NCI-H146 (cell line): ENCODE measurements at regions not wholly inside any gene's neighbourhood (a gene's known extent, or its start where the extent isn't known, plus 50 kb on each side); places are given as distances from the start of the nearest gene placed in this dataset.

Source experiments
- DNase-seq: peaks from one replicate; lab custom pipeline; 2025; lab: John Stamatoyannopoulos, UW

GRCh38 chr6:62670490-62671223, 384.6 kb upstream of the KHDRBS2 start:
- no peak for DNase-seq

GRCh38 chr6:62669831-62670230, 383.8 kb upstream of the KHDRBS2 start:
- no peak for DNase-seq

- no peak for DNase-seq
Measured at GRCh38 chr6:62652692-62653328, 366.8 kb upstream of the KHDRBS2 start.

- no peak for DNase-seq
Measured at GRCh38 chr6:62645274-62645673, 359.2 kb upstream of the KHDRBS2 start.

- no peak for DNase-seq
Measured at GRCh38 chr6:62640749-62641148, 354.7 kb upstream of the KHDRBS2 start.

GRCh38 chr6:62626661-62627060, 340.6 kb upstream of the KHDRBS2 start:
- no peak for DNase-seq

- no peak for DNase-seq
Measured at GRCh38 chr6:62623846-62624532, 338.0 kb upstream of the KHDRBS2 start.

GRCh38 chr6:62615366-62616015, 329.5 kb upstream of the KHDRBS2 start:
- DNase-seq = no peak

GRCh38 chr6:62614442-62614841, 328.4 kb upstream of the KHDRBS2 start:
- DNase-seq = no peak

- DNase-seq = no peak
Measured at GRCh38 chr6:62613928-62614327, 327.9 kb upstream of the KHDRBS2 start.

- DNase-seq = no peak
Measured at GRCh38 chr6:62612471-62612870, 326.4 kb upstream of the KHDRBS2 start.

GRCh38 chr6:62570372-62570771, 284.3 kb upstream of the KHDRBS2 start:
- DNase-seq = no peak

- DNase-seq = no peak
Measured at GRCh38 chr6:62541502-62541901, 255.5 kb upstream of the KHDRBS2 start.

- DNase-seq = no peak
Measured at GRCh38 chr6:62530985-62531384, 245.0 kb upstream of the KHDRBS2 start.

GRCh38 chr6:62528894-62529526, 243.0 kb upstream of the KHDRBS2 start:
- DNase-seq = no peak

GRCh38 chr6:62523630-62524029, 237.6 kb upstream of the KHDRBS2 start:
- no peak for DNase-seq

- DNase-seq = no peak
Measured at GRCh38 chr6:62519574-62519973, 233.5 kb upstream of the KHDRBS2 start.

- no peak for DNase-seq
Measured at GRCh38 chr6:62516291-62517141, 230.5 kb upstream of the KHDRBS2 start.

GRCh38 chr6:62492192-62492822, 206.3 kb upstream of the KHDRBS2 start:
- no peak for DNase-seq

GRCh38 chr6:62480544-62480943, 194.5 kb upstream of the KHDRBS2 start:
- DNase-seq = no peak
